Tibial nerve (tissue), 4 donors: ENCODE measurements at regions not wholly inside any gene's neighbourhood (a gene's known extent, or its start where the extent isn't known, plus 50 kb on each side); places are given as distances from the start of the nearest gene placed in this dataset.

ENCODE experiments used
- DNase-seq, 2 donors: peaks; one replicate each; pipeline ENCODE4 v3.0.0-alpha.2; 2019; ENCODE audit warnings: low spot score in 2 of 2
- H3K27ac ChIP-seq, 4 donors: fragments of 200-600 bp; sonication (generic) in 3 of 4; one replicate each; pipeline ENCODE4 v1.5.1; 2017 to 2019; ENCODE audit warnings: mild to moderate bottlenecking in 1 of 4
- H3K27me3 ChIP-seq, 2 donors: fragments of 200-600 bp; sonication (generic) in 1 of 2; one replicate each; pipeline versions ENCODE4 v1.5.1 to v1.6.0; 2017 to 2019
- H3K36me3 ChIP-seq, 3 donors: fragments of 200-600 bp; sonication (generic); one replicate each; pipeline ENCODE4 v1.5.1; 2018 to 2019
- H3K4me1 ChIP-seq, 4 donors: fragments of 200-600 bp; sonication (generic) in 3 of 4; one replicate each; pipeline ENCODE4 v1.5.1; 2017 to 2019
- H3K4me3 ChIP-seq, 4 donors: fragments of 200-600 bp; sonication (generic) in 3 of 4; one replicate each; pipeline ENCODE4 v1.5.1; 2017 to 2019; ENCODE audit warnings: mild to moderate bottlenecking in 1 of 4, moderate library complexity in 1 of 4
- H3K9me3 ChIP-seq, 4 donors: fragments of 200-600 bp; sonication (generic) in 3 of 4; one replicate each; pipeline ENCODE4 v1.5.1; 2017 to 2019
- EP300 ChIP-seq, 2 donors: sonication (generic); formaldehyde crosslinking; IDR thresholded peaks; one replicate each; pipeline ENCODE4 v1.6.1; 2017; ENCODE audit warnings: antibody characterized with exemption in 2 of 2, mild to moderate bottlenecking in 1 of 2
- POLR2A ChIP-seq, 2 donors: fragments of 450-650 bp; IDR thresholded peaks; one replicate each; pipeline ENCODE4 v1.6.1; 2017; ENCODE audit warnings: antibody characterized with exemption in 2 of 2, mild to moderate bottlenecking in 2 of 2, moderate library complexity in 2 of 2
- WGBS, 2 donors: methylation state at CpG; one replicate each; pipeline ENCODE4 v1.1.5; 2018; 5-methylcytosine and 5-hydroxymethylcytosine counted together
- TF ChIP-seq, protein P1 (sequence below), 5 experiments: fragments of 200-600 bp in 3 of 5; fragments of 450-650 bp in 2 of 5; sonication (generic) in 3 of 5; IDR thresholded peaks; one replicate each; pipeline ENCODE4 v1.5.1; 2016 to 2019; ENCODE audit warnings: antibody characterized with exemption in 5 of 5, mild to moderate bottlenecking in 3 of 5, moderate library complexity in 2 of 5

DNA sequence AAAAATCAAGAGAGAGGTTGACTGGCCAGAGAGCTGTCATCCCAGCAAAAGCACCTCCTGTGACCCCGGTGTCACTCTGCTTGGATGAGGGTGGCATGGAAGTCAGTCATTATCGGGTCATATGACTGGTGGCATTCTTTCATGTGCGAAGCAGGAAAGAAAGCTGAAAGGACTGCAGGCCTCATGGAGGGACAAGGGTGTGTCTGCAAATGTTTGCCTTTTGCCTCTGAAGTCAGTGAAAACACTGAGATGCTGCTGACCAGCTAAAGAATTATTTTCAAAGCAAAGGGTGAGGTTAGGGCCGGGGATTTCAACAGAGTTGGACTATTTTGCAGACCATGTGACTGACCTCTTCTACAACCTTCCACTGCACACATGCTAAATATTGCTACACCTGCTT lies 298.3 kb downstream of the CSNK1G3 start:
- H3K27ac ChIP-seq = peak overlapping the region in 2 of 4 donors; percentile 70 to 81
- H3K4me1 ChIP-seq = peaks cover 0 to 53% (median 32%) of the 10 kb centered on the region in 4 donors
- no peak overlapping the region for H3K4me3 ChIP-seq
- no peaks in the 10 kb centered on the region for H3K36me3 ChIP-seq
- WGBS, 2 donors = 32 to 35% methylated on average over 4 of the region's 4 CpGs
- no peaks in the 10 kb centered on the region for H3K27me3 ChIP-seq
- peak in 1 of 2 donors; percentile 25 for TF ChIP-seq EP300 (IDR thresholded peaks at IDR 0.05)
- TF ChIP-seq POLR2A (IDR thresholded peaks at IDR 0.05) = no peak
- TF ChIP-seq, protein P1, sequence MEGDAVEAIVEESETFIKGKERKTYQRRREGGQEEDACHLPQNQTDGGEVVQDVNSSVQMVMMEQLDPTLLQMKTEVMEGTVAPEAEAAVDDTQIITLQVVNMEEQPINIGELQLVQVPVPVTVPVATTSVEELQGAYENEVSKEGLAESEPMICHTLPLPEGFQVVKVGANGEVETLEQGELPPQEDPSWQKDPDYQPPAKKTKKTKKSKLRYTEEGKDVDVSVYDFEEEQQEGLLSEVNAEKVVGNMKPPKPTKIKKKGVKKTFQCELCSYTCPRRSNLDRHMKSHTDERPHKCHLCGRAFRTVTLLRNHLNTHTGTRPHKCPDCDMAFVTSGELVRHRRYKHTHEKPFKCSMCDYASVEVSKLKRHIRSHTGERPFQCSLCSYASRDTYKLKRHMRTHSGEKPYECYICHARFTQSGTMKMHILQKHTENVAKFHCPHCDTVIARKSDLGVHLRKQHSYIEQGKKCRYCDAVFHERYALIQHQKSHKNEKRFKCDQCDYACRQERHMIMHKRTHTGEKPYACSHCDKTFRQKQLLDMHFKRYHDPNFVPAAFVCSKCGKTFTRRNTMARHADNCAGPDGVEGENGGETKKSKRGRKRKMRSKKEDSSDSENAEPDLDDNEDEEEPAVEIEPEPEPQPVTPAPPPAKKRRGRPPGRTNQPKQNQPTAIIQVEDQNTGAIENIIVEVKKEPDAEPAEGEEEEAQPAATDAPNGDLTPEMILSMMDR (IDR thresholded peaks at IDR 0.05) = no peak
- peak in 1 of 2 donors; percentile 8 for DNase-seq
- no peaks in the 10 kb centered on the region for H3K9me3 ChIP-seq

DNA sequence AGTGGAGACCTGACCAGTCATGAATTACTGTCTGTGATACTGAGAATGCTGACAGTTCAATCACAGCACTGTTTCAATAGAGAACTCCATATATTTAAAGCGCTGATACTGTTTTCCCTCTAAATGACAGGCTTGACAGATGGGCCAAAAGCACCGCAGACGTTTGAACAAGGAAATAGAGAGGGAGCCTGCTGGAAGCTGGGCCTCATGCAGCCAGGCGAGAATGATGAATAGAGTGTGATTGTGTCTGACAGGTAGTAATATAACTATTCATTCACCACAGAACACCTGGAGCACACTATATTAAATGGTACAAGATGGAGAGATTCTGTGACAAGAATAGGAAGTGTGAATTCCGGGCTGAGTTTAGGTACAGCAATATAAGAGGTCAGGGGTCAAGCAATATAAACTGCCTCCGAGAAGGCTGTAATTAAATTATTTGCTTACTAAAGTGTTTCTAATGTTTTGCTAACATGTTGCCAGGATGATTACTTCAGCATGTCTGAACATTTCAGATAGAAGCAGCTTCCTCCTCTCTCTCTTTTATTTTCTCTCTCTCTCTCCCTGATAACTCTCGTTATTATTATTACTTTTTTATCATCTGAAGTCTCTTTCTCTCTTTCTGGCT lies 297.7 kb downstream of the CSNK1G3 start:
- H3K4me3 ChIP-seq = no peak overlapping the region
- H3K27me3 ChIP-seq = no peaks in the 10 kb centered on the region
- 28 to 31% methylated on average over 7 of the region's 7 CpGs for WGBS, 2 donors
- no peaks in the 10 kb centered on the region for H3K36me3 ChIP-seq
- H3K4me1 ChIP-seq = peaks cover 0 to 48% (median 30%) of the 10 kb centered on the region in 4 donors
- peak overlapping the region in 2 of 4 donors; percentile 70 to 81 for H3K27ac ChIP-seq
- DNase-seq = no peak
- no peaks in the 10 kb centered on the region for H3K9me3 ChIP-seq
- TF ChIP-seq, protein P1 (IDR thresholded peaks at IDR 0.05) = no peak
- TF ChIP-seq POLR2A (IDR thresholded peaks at IDR 0.05) (no peak), EP300 (IDR thresholded peaks at IDR 0.05) (no peak)

DNA sequence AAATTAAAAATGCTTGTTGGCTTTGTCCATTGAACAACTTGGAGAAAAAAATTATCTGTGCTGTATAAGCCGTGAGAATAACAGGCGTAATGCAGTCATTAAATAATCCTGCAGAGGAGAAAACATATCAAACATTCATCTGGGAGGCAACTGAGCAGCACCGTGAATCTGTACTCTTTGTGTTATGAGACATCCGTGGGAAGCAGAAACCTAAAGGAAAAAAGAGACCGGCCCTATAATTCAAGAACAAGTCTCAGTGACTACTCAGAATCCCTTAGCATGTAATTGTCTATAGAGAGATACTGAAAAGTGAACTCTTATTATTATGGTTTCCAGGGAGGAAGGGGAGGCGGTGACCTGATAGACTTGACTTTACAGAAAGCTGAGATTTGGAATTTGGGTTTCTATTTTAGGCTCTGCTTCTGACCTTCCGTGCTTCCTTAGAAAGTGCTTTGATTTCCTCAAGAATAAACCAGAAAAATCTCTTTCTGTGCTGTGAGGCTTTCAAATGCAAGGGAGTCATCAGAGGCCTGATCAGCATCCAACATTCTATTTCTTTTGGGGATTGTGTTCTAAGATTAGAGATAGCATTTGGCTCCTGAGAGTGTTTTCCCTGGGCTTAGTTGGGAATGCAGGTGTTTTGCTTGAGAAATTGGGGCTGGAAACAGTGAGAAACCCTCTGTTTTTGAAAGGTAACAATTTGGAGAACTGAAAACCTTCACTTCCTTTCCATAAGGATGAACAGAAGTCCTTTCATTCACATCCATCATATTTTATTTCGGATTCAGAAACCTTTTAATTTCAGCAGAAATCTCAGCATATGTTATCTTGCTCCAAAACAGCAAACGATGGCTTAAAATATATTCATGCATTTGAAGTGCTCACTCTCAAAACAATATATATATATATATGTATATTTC lies 296.7 kb downstream of the CSNK1G3 start:
- 31 to 32% methylated on average over 9 of the region's 9 CpGs for WGBS, 2 donors
- H3K36me3 ChIP-seq = no peaks in the 10 kb centered on the region
- TF ChIP-seq, protein P1 (IDR thresholded peaks at IDR 0.05) = no peak
- TF ChIP-seq POLR2A (IDR thresholded peaks at IDR 0.05) = no peak
- TF ChIP-seq EP300 (IDR thresholded peaks at IDR 0.05) = no peak
- DNase-seq = no peak
- peak overlapping the region in 2 of 4 donors; percentile 70 to 81 for H3K27ac ChIP-seq
- no peaks in the 10 kb centered on the region for H3K9me3 ChIP-seq
- no peaks in the 10 kb centered on the region for H3K27me3 ChIP-seq
- no peak overlapping the region for H3K4me3 ChIP-seq
- peaks cover 0 to 40% (median 29%) of the 10 kb centered on the region in 4 donors for H3K4me1 ChIP-seq

DNA sequence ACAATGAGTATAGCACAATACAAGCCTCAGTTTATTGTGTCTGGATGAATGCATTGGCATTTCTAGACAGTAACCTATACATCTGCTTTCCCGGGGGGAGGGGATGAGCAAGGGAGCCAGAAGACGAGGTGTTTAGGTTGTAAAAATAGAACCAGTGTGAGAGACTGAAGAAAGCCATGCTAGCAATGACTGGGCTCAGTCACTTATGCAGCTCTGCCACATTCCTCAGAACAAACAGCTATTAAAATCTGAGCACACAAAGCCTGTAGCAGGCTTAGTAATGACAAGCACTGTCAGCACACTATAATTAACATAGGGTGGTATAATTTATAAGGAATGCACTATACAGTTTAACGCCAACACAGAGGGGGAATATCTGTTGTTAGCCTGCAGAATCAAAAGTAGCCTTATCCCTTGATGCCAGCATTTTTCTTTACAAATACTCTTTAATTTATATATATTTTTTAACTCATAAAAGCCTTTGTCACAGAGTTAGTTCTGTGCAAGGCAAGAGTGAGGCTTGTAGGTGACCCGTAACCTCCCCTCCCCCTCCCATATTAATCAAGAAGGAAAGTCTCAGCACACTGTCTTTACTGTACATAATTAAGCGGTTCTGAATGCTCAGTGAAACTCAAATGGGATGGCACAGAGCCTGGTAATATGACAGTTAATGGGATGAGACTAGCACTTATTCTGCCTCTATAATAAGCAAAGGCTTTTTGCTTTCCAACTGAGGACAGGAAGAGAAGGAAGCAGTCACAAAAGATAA lies 295.4 kb downstream of the CSNK1G3 start:
- no peaks in the 10 kb centered on the region for H3K36me3 ChIP-seq
- H3K9me3 ChIP-seq = no peaks in the 10 kb centered on the region
- no peak for TF ChIP-seq POLR2A (IDR thresholded peaks at IDR 0.05)
- TF ChIP-seq EP300 (IDR thresholded peaks at IDR 0.05) = no peak
- TF ChIP-seq, protein P1 (IDR thresholded peaks at IDR 0.05) = no peak
- DNase-seq = no peak
- H3K27me3 ChIP-seq = no peaks in the 10 kb centered on the region
- peak overlapping the region in 2 of 4 donors; percentile 70 to 81 for H3K27ac ChIP-seq
- no peak overlapping the region for H3K4me3 ChIP-seq
- H3K4me1 ChIP-seq = peaks cover 0 to 40% (median 29%) of the 10 kb centered on the region in 4 donors
- WGBS, 2 donors = 50 to 57% methylated on average over 5 of the region's 5 CpGs
